ENCODE measurements at regions not wholly inside any gene's neighbourhood (a gene's known extent, or its start where the extent isn't known, plus 50 kb on each side); places are given as distances from the start of the nearest gene placed in this dataset.
A peak's percentile ranks its signal among the peaks of the same experiment; 100 is the strongest.

GRCh38 chr15:77553695-77554094, 79.0 kb downstream of the LINGO1 start:
- Mint-ChIP-seq H3K27ac (ENCODE audit: unreplicated experiment) (peak overlapping the region; percentile 76), H3K9me3 (ENCODE audit: unreplicated experiment) (peaks cover 15% of the 10 kb centered on the region), H3K4me1 (ENCODE audit: low read depth, unreplicated experiment) (peaks cover 60% of the 10 kb centered on the region), H3K36me3 (ENCODE audit: unreplicated experiment) (no peaks in the 10 kb centered on the region), H3K27me3 (ENCODE audit: unreplicated experiment) (peaks cover 11% of the 10 kb centered on the region), H3K4me3 (ENCODE audit: unreplicated experiment) (peak overlapping the region; percentile 59)
- TF ChIP-seq CTCF (IDR thresholded peaks at IDR 0.05; ENCODE audit: partially characterized antibody, unreplicated experiment): no peak
- no peak for DNase-seq

GRCh38 chr15:77553257-77553656, 79.5 kb downstream of the LINGO1 start:
- H3K27me3 Mint-ChIP-seq (ENCODE audit: unreplicated experiment): peaks cover 11% of the 10 kb centered on the region
- TF ChIP-seq CTCF (IDR thresholded peaks at IDR 0.05; ENCODE audit: partially characterized antibody, unreplicated experiment): no peak
- H3K36me3 Mint-ChIP-seq (ENCODE audit: unreplicated experiment): no peaks in the 10 kb centered on the region
- no peak for DNase-seq
- H3K4me3 Mint-ChIP-seq (ENCODE audit: unreplicated experiment): no peak overlapping the region
- peaks cover 57% of the 10 kb centered on the region for H3K4me1 Mint-ChIP-seq (ENCODE audit: low read depth, unreplicated experiment)
- H3K9me3 Mint-ChIP-seq (ENCODE audit: unreplicated experiment): peaks cover 15% of the 10 kb centered on the region
- H3K27ac Mint-ChIP-seq (ENCODE audit: unreplicated experiment): peak overlapping the region; percentile 76

GRCh38 chr15:77552066-77552465, 80.6 kb downstream of the LINGO1 start:
- no peak overlapping the region for H3K4me3 Mint-ChIP-seq (ENCODE audit: unreplicated experiment)
- H3K4me1 Mint-ChIP-seq (ENCODE audit: low read depth, unreplicated experiment): peaks cover 51% of the 10 kb centered on the region
- H3K27ac Mint-ChIP-seq (ENCODE audit: unreplicated experiment): no peak overlapping the region
- H3K36me3 Mint-ChIP-seq (ENCODE audit: unreplicated experiment): peaks cover 3% of the 10 kb centered on the region
- TF ChIP-seq CTCF (IDR thresholded peaks at IDR 0.05; ENCODE audit: partially characterized antibody, unreplicated experiment): no peak
- peaks cover 11% of the 10 kb centered on the region for H3K27me3 Mint-ChIP-seq (ENCODE audit: unreplicated experiment)
- H3K9me3 Mint-ChIP-seq (ENCODE audit: unreplicated experiment): peaks cover 20% of the 10 kb centered on the region
- DNase-seq: no peak

GRCh38 chr15:77550301-77551251, 82.1 kb downstream of the LINGO1 start:
- DNase-seq: peak; percentile 59
- peaks cover 11% of the 10 kb centered on the region for H3K27me3 Mint-ChIP-seq (ENCODE audit: unreplicated experiment)
- no peak overlapping the region for H3K27ac Mint-ChIP-seq (ENCODE audit: unreplicated experiment)
- H3K36me3 Mint-ChIP-seq (ENCODE audit: unreplicated experiment): peaks cover 4% of the 10 kb centered on the region
- peaks cover 19% of the 10 kb centered on the region for H3K9me3 Mint-ChIP-seq (ENCODE audit: unreplicated experiment)
- no peak for TF ChIP-seq CTCF (IDR thresholded peaks at IDR 0.05; ENCODE audit: partially characterized antibody, unreplicated experiment)
- H3K4me1 Mint-ChIP-seq (ENCODE audit: low read depth, unreplicated experiment): peaks cover 41% of the 10 kb centered on the region
- H3K4me3 Mint-ChIP-seq (ENCODE audit: unreplicated experiment): no peak overlapping the region
